ENCODE measurements at regions not wholly inside any gene's neighbourhood (a gene's known extent, or its start where the extent isn't known, plus 50 kb on each side); places are given as distances from the start of the nearest gene placed in this dataset.

DNA sequence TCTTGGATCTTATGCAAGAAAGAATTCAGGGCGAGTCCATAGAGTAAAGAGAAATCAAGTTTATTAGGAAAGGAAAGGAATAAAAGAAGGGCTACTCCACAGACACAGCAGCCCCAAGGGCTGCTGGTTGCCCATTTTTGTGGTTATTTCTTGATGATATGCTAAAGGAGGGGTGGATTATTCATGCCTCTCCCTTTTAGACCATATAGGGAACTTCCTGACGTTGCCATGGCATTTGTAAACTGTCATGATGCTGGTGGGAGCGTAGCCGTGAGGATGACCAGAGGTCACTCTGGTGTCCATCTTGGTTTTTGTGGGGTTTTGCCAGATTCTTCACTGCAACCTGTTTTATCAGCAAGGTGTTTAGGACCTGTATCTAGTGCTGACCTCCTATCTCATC lies 115.4 kb upstream of the CARD11 start:
- TF ChIP-seq EZH2 (IDR thresholded peaks at IDR 0.05) (no peak), POLR2AphosphoS5 (IDR thresholded peaks at IDR 0.05; ENCODE audit: borderline replicate concordance, low read depth, low read length) (no peak)
